IPS-18a (cell line): ENCODE measurements at regions not wholly inside any gene's neighbourhood (a gene's known extent, or its start where the extent isn't known, plus 50 kb on each side); places are given as distances from the start of the nearest gene placed in this dataset.

Source experiments
- H3K27ac ChIP-seq: one replicate; pipeline ENCODE4 v1.5.1; 2013; ENCODE audit warnings: low read length
- H3K27me3 ChIP-seq: one replicate; pipeline ENCODE4 v1.6.1; 2013; ENCODE audit warnings: mild to moderate bottlenecking, low read length; ENCODE audit not compliant: control insufficient read depth, insufficient read depth
- H3K36me3 ChIP-seq: one replicate; pipeline ENCODE4 v1.6.1; 2013; ENCODE audit warnings: low read depth, low read length; ENCODE audit not compliant: control insufficient read depth
- H3K4me1 ChIP-seq: one replicate; pipeline ENCODE4 v1.6.1; 2013; ENCODE audit warnings: low read depth, low read length; ENCODE audit not compliant: control insufficient read depth
- H3K4me3 ChIP-seq: one replicate; pipeline ENCODE4 v1.5.1; 2013; ENCODE audit warnings: low read length
- H3K9ac ChIP-seq: one replicate; pipeline ENCODE4 v1.6.1; 2013; ENCODE audit warnings: mild to moderate bottlenecking, low read length, moderate library complexity
- H3K9me3 ChIP-seq: one replicate; pipeline ENCODE4 v1.6.1; 2013; ENCODE audit warnings: low read depth, low read length; ENCODE audit not compliant: control insufficient read depth

DNA sequence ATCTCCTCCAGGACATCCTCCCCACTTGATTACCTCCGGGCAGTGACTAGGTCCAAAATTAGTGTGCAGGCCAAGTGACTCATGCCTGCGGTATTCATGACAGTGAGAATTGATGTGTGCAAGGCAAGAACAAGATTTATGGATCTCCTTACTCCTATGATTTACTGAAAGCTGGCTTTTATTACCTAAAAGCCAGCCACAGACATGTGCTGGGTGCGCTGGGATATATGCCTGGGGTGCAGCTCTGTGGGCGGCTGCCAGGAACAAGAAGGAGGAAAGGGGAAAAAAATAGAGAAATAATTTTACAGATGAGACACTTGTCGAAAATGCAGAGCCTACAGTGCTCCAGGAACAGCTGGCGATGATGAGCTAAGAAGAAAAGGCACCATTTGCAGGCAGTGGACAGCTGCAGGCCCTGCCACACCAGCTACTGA, 359.3 kb downstream of the CMPK2 start:
- H3K9me3 ChIP-seq, result no peaks in the 10 kb centered on the region
- no peaks in the 10 kb centered on the region for H3K27me3 ChIP-seq
- H3K27ac ChIP-seq, result no peak overlapping the region
- H3K4me3 ChIP-seq, result no peak overlapping the region
- H3K9ac ChIP-seq, result no peak overlapping the region
- H3K36me3 ChIP-seq, result no peaks in the 10 kb centered on the region
- H3K4me1 ChIP-seq, result no peaks in the 10 kb centered on the region

GRCh38 chr2:6506859-6507258, 358.8 kb downstream of the CMPK2 start:
- Histone ChIP-seq H3K4me3 (no peak overlapping the region), H3K36me3 (no peaks in the 10 kb centered on the region), H3K27ac (no peak overlapping the region), H3K4me1 (no peaks in the 10 kb centered on the region), H3K27me3 (no peaks in the 10 kb centered on the region), H3K9ac (no peak overlapping the region), H3K9me3 (no peaks in the 10 kb centered on the region)

GRCh38 chr2:6510532-6510931, 355.2 kb downstream of the CMPK2 start:
- no peaks in the 10 kb centered on the region for H3K27me3 ChIP-seq
- no peaks in the 10 kb centered on the region for H3K9me3 ChIP-seq
- H3K4me3 ChIP-seq, result no peak overlapping the region
- H3K9ac ChIP-seq, result no peak overlapping the region
- no peaks in the 10 kb centered on the region for H3K36me3 ChIP-seq
- H3K27ac ChIP-seq, result no peak overlapping the region
- H3K4me1 ChIP-seq, result no peaks in the 10 kb centered on the region

- H3K4me3 ChIP-seq, result no peak overlapping the region
- no peaks in the 10 kb centered on the region for H3K36me3 ChIP-seq
- H3K9ac ChIP-seq, result no peak overlapping the region
- H3K27ac ChIP-seq, result no peak overlapping the region
- H3K27me3 ChIP-seq, result no peaks in the 10 kb centered on the region
- H3K9me3 ChIP-seq, result no peaks in the 10 kb centered on the region
- no peaks in the 10 kb centered on the region for H3K4me1 ChIP-seq
These were observed 353.1 kb downstream of the CMPK2 start for GRCh38 chr2:6512589-6512988.

DNA sequence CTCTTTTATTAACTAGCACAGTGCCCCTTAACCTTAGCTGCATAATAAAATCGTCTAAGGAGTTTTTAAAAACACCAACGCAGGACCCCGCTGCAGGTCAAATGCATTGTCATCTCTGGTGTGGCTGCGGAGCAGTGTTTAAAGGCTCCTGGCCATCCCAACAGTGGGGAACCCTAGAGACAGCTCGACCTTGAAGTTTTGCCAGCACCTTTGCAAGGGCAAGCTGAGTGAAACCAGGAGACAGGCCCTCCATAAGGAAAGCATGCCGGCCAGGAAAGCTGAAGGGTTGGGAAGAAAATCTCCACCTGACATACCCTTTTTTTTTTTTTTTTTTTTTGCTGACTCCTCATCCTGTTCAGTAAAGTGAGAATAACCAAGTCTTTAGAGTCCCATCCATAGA, 349.0 kb downstream of the CMPK2 start:
- no peak overlapping the region for H3K27ac ChIP-seq
- no peaks in the 10 kb centered on the region for H3K36me3 ChIP-seq
- peaks cover 6% of the 10 kb centered on the region for H3K4me1 ChIP-seq
- no peak overlapping the region for H3K4me3 ChIP-seq
- H3K9me3 ChIP-seq, result no peaks in the 10 kb centered on the region
- no peak overlapping the region for H3K9ac ChIP-seq
- no peaks in the 10 kb centered on the region for H3K27me3 ChIP-seq

- Histone ChIP-seq H3K27ac (no peak overlapping the region), H3K9ac (no peak overlapping the region), H3K4me1 (peaks cover 9% of the 10 kb centered on the region), H3K9me3 (no peaks in the 10 kb centered on the region), H3K27me3 (no peaks in the 10 kb centered on the region), H3K4me3 (no peak overlapping the region), H3K36me3 (no peaks in the 10 kb centered on the region)
These were observed 347.3 kb downstream of the CMPK2 start for GRCh38 chr2:6518361-6518760.

- Histone ChIP-seq H3K4me3 (no peak overlapping the region), H3K27me3 (no peaks in the 10 kb centered on the region), H3K27ac (no peak overlapping the region), H3K36me3 (no peaks in the 10 kb centered on the region), H3K4me1 (peaks cover 26% of the 10 kb centered on the region), H3K9ac (no peak overlapping the region), H3K9me3 (no peaks in the 10 kb centered on the region)
These were observed 342.2 kb downstream of the CMPK2 start for GRCh38 chr2:6523476-6523875.

DNA sequence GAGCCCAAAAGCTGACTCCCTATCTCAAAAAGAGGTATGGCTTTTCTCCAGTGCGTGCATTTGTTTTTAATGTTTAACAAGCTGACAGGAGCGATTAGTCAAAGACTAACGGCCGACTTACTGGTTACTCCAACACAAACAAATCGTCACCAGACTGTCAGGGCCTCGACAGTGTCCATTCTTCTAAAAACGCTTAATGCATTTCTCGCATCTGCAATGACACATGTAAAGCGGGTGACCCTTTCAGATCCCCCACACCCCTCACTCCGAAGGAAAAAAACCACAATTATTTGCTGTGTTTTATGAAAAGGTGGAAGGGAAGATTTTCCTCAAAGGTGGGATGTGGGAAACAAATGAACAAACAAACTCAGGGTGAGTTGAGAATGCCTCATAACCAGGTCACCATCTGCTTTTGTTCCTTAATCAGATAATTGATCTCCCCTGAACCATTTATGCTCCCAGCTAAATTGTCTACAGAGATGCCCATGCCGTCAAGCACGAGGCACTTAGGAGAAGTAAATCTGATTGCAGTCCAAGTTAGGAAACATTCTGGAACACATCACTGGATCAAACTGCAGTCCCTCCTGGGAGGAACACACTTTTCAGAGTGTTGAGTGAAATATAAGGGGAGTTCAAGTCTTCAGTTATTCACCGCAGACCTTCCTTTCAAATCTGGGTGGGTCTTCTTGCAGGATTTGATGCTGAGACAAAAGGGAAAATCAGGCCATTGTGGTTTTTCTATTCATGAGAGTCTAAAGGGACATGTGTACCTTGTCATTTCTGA, 340.8 kb downstream of the CMPK2 start:
- Histone ChIP-seq H3K4me3 (no peak overlapping the region), H3K36me3 (no peaks in the 10 kb centered on the region), H3K27me3 (no peaks in the 10 kb centered on the region), H3K9me3 (no peaks in the 10 kb centered on the region), H3K4me1 (peaks cover 21% of the 10 kb centered on the region), H3K27ac (no peak overlapping the region), H3K9ac (no peak overlapping the region)

DNA sequence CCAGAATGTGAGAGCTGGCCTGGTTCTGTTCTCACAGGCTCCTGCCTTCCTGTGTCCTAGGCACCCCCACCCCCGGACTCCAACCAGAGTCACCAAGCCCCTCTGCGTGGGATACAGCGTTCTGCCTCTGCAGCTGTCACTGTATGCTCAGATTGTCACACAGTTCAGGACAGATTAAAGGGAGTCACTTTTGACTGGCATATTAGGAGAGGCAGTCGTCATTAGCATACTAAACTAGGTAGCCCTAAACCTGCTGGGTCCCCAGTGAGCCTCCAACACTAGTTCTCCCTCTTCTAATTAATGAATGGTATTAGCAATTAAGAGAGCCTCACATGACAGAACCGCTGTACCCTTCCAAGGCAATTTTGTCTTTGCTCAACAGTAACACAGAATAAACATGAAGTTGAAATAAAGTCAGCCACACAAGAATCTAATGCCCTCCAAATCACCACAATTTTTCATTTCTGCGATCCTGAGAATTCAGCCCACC, 340.2 kb downstream of the CMPK2 start:
- Histone ChIP-seq H3K27me3 (no peaks in the 10 kb centered on the region), H3K4me1 (peaks cover 20% of the 10 kb centered on the region), H3K4me3 (no peak overlapping the region), H3K9me3 (no peaks in the 10 kb centered on the region), H3K27ac (no peak overlapping the region), H3K36me3 (no peaks in the 10 kb centered on the region), H3K9ac (no peak overlapping the region)

GRCh38 chr2:6526093-6526824, 339.4 kb downstream of the CMPK2 start:
- Histone ChIP-seq H3K36me3 (no peaks in the 10 kb centered on the region), H3K4me1 (peaks cover 20% of the 10 kb centered on the region), H3K4me3 (no peak overlapping the region), H3K9ac (no peak overlapping the region), H3K27ac (no peak overlapping the region), H3K27me3 (no peaks in the 10 kb centered on the region), H3K9me3 (no peaks in the 10 kb centered on the region)

- H3K27me3 ChIP-seq, result no peaks in the 10 kb centered on the region
- H3K27ac ChIP-seq, result no peak overlapping the region
- H3K4me3 ChIP-seq, result no peak overlapping the region
- no peak overlapping the region for H3K9ac ChIP-seq
- peaks cover 18% of the 10 kb centered on the region for H3K4me1 ChIP-seq
- no peaks in the 10 kb centered on the region for H3K9me3 ChIP-seq
- no peaks in the 10 kb centered on the region for H3K36me3 ChIP-seq
These were observed 334.4 kb downstream of the CMPK2 start for GRCh38 chr2:6531304-6531703.
